A549 (cell line): ENCODE measurements at regions not wholly inside any gene's neighbourhood (a gene's known extent, or its start where the extent isn't known, plus 50 kb on each side); places are given as distances from the start of the nearest gene placed in this dataset.

ENCODE experiments used
- EP300 ChIP-seq, 2 experiments: fragments of >200 bp; sonication (Bioruptor Twin); formaldehyde crosslinking; IDR thresholded peaks; 2 replicates in 1 of 2; 3 replicates in 1 of 2; pipeline ENCODE4 v1.6.1; 2016 to 2017
- HOXA7 ChIP-seq: fragments of 250-450 bp; sonication (Bioruptor Pico); IDR thresholded peaks from 2 replicates; pipeline ENCODE4 v1.5.0; 2020; ENCODE audit warnings: mild to moderate bottlenecking, moderate library complexity
- JUN ChIP-seq, 2 experiments: fragments of >200 bp; sonication (Bioruptor Twin); formaldehyde crosslinking; IDR thresholded peaks; 2 replicates in 1 of 2; 3 replicates in 1 of 2; pipeline ENCODE4 v1.6.1; 2016 to 2017
- JUNB ChIP-seq: fragments of >200 bp; sonication (Bioruptor Twin); formaldehyde crosslinking; IDR thresholded peaks from 2 replicates; pipeline ENCODE4 v1.6.1; 2016
- KDM5A ChIP-seq: fragments of 200-600 bp; sonication (generic); IDR thresholded peaks from 2 replicates; pipeline ENCODE4 v1.6.1; 2016; ENCODE audit warnings: antibody characterized with exemption, mild to moderate bottlenecking
- MYC ChIP-seq: IDR thresholded peaks from 2 replicates; pipeline ENCODE4 v1.6.1; 2012; ENCODE audit warnings: mild to moderate bottlenecking, inconsistent platforms, low read length, improper control_type of control experiment, borderline replicate concordance
- PHF8 ChIP-seq: fragments of 200-600 bp; sonication (generic); IDR thresholded peaks from 2 replicates; pipeline ENCODE4 v1.6.1; 2016; ENCODE audit warnings: low read depth, mild to moderate bottlenecking, antibody characterized with exemption, moderate library complexity, borderline replicate concordance
- POLR2A ChIP-seq: IDR thresholded peaks from 2 replicates; pipeline ENCODE4 v1.6.1; 2012; ENCODE audit warnings: mild to moderate bottlenecking, low read length
- RCOR1 ChIP-seq: fragments of 150-350 bp; IDR thresholded peaks from 2 replicates; pipeline ENCODE4 v1.6.1; 2014; ENCODE audit warnings: antibody characterized with exemption, low read length, low read depth
- RNF2 ChIP-seq: fragments of 200-600 bp; sonication (generic); IDR thresholded peaks from 2 replicates; pipeline ENCODE4 v1.6.1; 2016; ENCODE audit warnings: low read depth, mild to moderate bottlenecking, antibody characterized with exemption, moderate library complexity, borderline replicate concordance
- TP53 ChIP-seq: fragments of 250-450 bp; sonication (Bioruptor Pico); IDR thresholded peaks from 2 replicates; pipeline ENCODE4 v1.5.0; 2021; ENCODE audit warnings: mild to moderate bottlenecking, moderate library complexity
- TF ChIP-seq, protein P1 (sequence below): fragments of >200 bp; sonication (Bioruptor Twin); formaldehyde crosslinking; IDR thresholded peaks from 3 replicates; pipeline ENCODE4 v1.5.1; 2016
- TF ChIP-seq, protein P2 (sequence below): fragments of 450-650 bp; IDR thresholded peaks from 2 replicates; pipeline ENCODE4 v1.6.1; 2014; ENCODE audit warnings: antibody characterized with exemption
- TF ChIP-seq, protein P3 (sequence below): IDR thresholded peaks from 2 replicates; pipeline ENCODE4 v1.6.1; 2012

DNA sequence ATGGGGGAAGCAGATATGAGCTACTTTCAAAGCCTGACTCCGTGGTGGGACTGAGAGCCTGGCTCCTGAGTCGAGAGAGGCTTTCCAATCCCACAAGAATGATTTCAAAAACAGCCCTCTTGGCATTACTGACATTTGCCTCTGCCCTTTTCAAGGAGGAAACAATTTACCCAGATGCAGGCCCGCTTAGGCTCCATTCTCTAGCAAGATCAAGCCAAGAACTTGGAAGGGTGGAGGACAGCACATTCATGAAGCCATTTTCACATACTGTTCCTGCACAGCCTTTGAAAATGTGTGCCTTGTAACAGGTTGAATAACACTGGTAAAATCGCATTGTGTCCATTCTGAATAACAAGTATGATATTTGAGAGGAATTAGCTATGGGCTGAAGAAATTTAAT is 58.2 kb upstream of the EED start:
- TF ChIP-seq POLR2A (no peak), JUN (IDR thresholded peaks at IDR 0.05) (no peak), HOXA7 (no peak), RNF2 (no peak), TP53 (no peak), RCOR1 (no peak), EP300 (IDR thresholded peaks at IDR 0.05) (no peak), PHF8 (no peak), KDM5A (no peak), MYC (no peak), JUNB (no peak)
- TF ChIP-seq, protein P1, sequence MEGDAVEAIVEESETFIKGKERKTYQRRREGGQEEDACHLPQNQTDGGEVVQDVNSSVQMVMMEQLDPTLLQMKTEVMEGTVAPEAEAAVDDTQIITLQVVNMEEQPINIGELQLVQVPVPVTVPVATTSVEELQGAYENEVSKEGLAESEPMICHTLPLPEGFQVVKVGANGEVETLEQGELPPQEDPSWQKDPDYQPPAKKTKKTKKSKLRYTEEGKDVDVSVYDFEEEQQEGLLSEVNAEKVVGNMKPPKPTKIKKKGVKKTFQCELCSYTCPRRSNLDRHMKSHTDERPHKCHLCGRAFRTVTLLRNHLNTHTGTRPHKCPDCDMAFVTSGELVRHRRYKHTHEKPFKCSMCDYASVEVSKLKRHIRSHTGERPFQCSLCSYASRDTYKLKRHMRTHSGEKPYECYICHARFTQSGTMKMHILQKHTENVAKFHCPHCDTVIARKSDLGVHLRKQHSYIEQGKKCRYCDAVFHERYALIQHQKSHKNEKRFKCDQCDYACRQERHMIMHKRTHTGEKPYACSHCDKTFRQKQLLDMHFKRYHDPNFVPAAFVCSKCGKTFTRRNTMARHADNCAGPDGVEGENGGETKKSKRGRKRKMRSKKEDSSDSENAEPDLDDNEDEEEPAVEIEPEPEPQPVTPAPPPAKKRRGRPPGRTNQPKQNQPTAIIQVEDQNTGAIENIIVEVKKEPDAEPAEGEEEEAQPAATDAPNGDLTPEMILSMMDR: no peak
- TF ChIP-seq, protein P2, sequence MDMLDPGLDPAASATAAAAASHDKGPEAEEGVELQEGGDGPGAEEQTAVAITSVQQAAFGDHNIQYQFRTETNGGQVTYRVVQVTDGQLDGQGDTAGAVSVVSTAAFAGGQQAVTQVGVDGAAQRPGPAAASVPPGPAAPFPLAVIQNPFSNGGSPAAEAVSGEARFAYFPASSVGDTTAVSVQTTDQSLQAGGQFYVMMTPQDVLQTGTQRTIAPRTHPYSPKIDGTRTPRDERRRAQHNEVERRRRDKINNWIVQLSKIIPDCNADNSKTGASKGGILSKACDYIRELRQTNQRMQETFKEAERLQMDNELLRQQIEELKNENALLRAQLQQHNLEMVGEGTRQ: no peak
- TF ChIP-seq, protein P3, sequence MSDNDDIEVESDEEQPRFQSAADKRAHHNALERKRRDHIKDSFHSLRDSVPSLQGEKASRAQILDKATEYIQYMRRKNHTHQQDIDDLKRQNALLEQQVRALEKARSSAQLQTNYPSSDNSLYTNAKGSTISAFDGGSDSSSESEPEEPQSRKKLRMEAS: no peak
